Hepatocyte (in vitro differentiated cells): ENCODE measurements at regions not wholly inside any gene's neighbourhood (a gene's known extent, or its start where the extent isn't known, plus 50 kb on each side); places are given as distances from the start of the nearest gene placed in this dataset.

Experiments used
- DNase-seq: peaks from one replicate; pipeline ENCODE4 v3.0.0-alpha.2; 2016; ENCODE audit warnings: low spot score
- H2AFZ ChIP-seq: fragments of 200-600 bp; sonication (generic); 2 replicates; pipeline ENCODE4 v1.6.0; 2016; ENCODE audit warnings: antibody characterized with exemption, mild to moderate bottlenecking
- H3K27ac ChIP-seq: fragments of 200-600 bp; sonication (generic); 2 replicates; pipeline ENCODE4 v1.5.1; 2016; ENCODE audit warnings: mild to moderate bottlenecking
- H3K27me3 ChIP-seq: fragments of 200-600 bp; sonication (generic); 2 replicates; pipeline ENCODE4 v1.6.1; 2016
- H3K36me3 ChIP-seq: fragments of 200-600 bp; sonication (generic); replicated peaks from 2 replicates; pipeline ENCODE4 v1.5.1; 2016; ENCODE audit warnings: low read depth; ENCODE audit not compliant: insufficient read depth
- H3K4me1 ChIP-seq: fragments of 200-600 bp; sonication (generic); 2 replicates; pipeline ENCODE4 v1.5.1; 2016; ENCODE audit warnings: mild to moderate bottlenecking, moderate library complexity; ENCODE audit not compliant: insufficient read depth
- H3K4me2 ChIP-seq: fragments of 200-600 bp; sonication (generic); 2 replicates; pipeline ENCODE4 v1.6.0; 2016
- H3K4me3 ChIP-seq: fragments of 200-600 bp; sonication (generic); 2 replicates; pipeline ENCODE4 v1.5.1; 2016; ENCODE audit warnings: mild to moderate bottlenecking
- H3K79me2 ChIP-seq: fragments of 200-600 bp; sonication (generic); 2 replicates; pipeline ENCODE4 v1.6.0; 2017; ENCODE audit warnings: mild to moderate bottlenecking
- H3K9me2 ChIP-seq: fragments of 200-600 bp; sonication (generic); replicated peaks from 2 replicates; pipeline ENCODE4 v1.6.0; 2017; ENCODE audit warnings: mild to moderate bottlenecking; ENCODE audit not compliant: insufficient read depth
- H3K9me3 ChIP-seq: fragments of 200-600 bp; sonication (generic); 2 replicates; pipeline ENCODE4 v1.5.1; 2016; ENCODE audit warnings: low read depth, mild to moderate bottlenecking
- H4K20me1 ChIP-seq: fragments of 200-600 bp; sonication (generic); 2 replicates; pipeline ENCODE4 v1.6.0; 2016; ENCODE audit warnings: mild to moderate bottlenecking; ENCODE audit not compliant: insufficient read depth, poor library complexity, severe bottlenecking
- EZH2 ChIP-seq: fragments of 200-600 bp; sonication (generic); IDR thresholded peaks from 2 replicates; pipeline ENCODE4 v1.6.1; 2016; ENCODE audit warnings: antibody characterized with exemption, mild to moderate bottlenecking, borderline replicate concordance
- EZH2phosphoT487 ChIP-seq: fragments of 200-600 bp; sonication (generic); IDR thresholded peaks from one replicate; pipeline ENCODE4 v1.6.1; 2018; ENCODE audit warnings: antibody characterized with exemption, mild to moderate bottlenecking, low read depth, moderate library complexity; ENCODE audit not compliant: unreplicated experiment, severe bottlenecking
- WGBS: methylation state at CpG from one replicate; pipeline ENCODE4 v1.1.6; 2016; ENCODE audit warnings: low lambda C conversion rate; ENCODE audit errors: missing lambda C conversion rate; 5-methylcytosine and 5-hydroxymethylcytosine counted together
- TF ChIP-seq, protein P1 (sequence below): fragments of 200-600 bp; sonication (generic); IDR thresholded peaks from 2 replicates; pipeline ENCODE4 v1.5.1; 2016; ENCODE audit warnings: antibody characterized with exemption, mild to moderate bottlenecking; ENCODE audit not compliant: poor library complexity

DNA sequence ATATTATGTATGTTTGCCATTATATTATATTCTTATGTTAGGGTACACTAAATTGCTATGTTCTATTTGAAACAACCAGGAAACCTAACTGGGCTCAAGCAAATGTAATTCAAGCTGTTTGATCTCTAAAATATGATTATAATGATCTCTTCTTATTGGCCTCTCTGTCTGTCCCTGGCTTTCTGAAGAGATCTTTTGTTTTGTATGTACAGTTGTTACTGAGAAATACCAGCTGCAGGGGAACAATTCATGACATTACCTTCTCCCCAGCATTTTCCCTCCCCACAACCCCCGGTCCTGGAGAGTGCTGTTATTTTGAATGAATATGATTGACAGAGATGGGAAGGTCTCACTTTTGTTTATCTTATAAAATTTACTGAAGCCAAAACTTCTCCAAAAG is 54.8 kb upstream of the CD28 start:
- Histone ChIP-seq H3K9me3 (no peaks in the 10 kb centered on the region), H3K27me3 (no peaks in the 10 kb centered on the region), H3K4me2 (no peak overlapping the region), H3K9me2 (no peaks in the 10 kb centered on the region), H3K4me1 (peaks cover 38% of the 10 kb centered on the region), H3K79me2 (no peaks in the 10 kb centered on the region), H2AFZ (no peak overlapping the region), H3K4me3 (no peak overlapping the region), H3K36me3 (no peaks in the 10 kb centered on the region), H4K20me1 (no peaks in the 10 kb centered on the region), H3K27ac (peak overlapping the region; percentile 93)
- no peak for DNase-seq
- TF ChIP-seq, protein P1, sequence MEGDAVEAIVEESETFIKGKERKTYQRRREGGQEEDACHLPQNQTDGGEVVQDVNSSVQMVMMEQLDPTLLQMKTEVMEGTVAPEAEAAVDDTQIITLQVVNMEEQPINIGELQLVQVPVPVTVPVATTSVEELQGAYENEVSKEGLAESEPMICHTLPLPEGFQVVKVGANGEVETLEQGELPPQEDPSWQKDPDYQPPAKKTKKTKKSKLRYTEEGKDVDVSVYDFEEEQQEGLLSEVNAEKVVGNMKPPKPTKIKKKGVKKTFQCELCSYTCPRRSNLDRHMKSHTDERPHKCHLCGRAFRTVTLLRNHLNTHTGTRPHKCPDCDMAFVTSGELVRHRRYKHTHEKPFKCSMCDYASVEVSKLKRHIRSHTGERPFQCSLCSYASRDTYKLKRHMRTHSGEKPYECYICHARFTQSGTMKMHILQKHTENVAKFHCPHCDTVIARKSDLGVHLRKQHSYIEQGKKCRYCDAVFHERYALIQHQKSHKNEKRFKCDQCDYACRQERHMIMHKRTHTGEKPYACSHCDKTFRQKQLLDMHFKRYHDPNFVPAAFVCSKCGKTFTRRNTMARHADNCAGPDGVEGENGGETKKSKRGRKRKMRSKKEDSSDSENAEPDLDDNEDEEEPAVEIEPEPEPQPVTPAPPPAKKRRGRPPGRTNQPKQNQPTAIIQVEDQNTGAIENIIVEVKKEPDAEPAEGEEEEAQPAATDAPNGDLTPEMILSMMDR = no peak
- TF ChIP-seq EZH2 (no peak), EZH2phosphoT487 (no peak)
- 86% methylated on average over 1 of the region's 1 CpG for WGBS

DNA sequence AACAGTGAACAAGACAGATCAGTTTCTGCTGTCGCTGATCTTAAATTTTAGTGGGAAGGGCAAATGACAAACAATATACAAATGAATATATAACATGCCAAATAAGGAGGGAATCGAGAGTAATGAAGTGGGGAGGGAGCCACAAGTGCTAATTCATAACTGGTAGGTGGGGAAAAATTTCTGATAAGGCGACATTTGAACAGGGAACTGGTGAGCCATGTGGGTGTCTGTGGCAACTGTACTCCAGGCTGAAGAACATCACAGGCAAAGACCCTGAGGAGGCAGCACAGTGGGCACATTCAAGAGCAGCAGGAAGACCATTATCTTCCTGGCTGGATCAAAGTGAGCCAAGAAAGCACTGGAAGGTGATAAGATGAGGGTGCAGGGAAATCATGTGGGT is 51.6 kb upstream of the CD28 start:
- no peaks in the 10 kb centered on the region for H3K9me2 ChIP-seq
- DNase-seq = no peak
- no peaks in the 10 kb centered on the region for H3K9me3 ChIP-seq
- H3K36me3 ChIP-seq = no peaks in the 10 kb centered on the region
- no peaks in the 10 kb centered on the region for H3K27me3 ChIP-seq
- no peak overlapping the region for H3K4me3 ChIP-seq
- no peak overlapping the region for H3K27ac ChIP-seq
- H3K4me1 ChIP-seq = peaks cover 24% of the 10 kb centered on the region
- TF ChIP-seq, protein P1 = no peak
- TF ChIP-seq EZH2 = no peak
- TF ChIP-seq EZH2phosphoT487 = no peak
- no peaks in the 10 kb centered on the region for H3K79me2 ChIP-seq
- no peak overlapping the region for H3K4me2 ChIP-seq
- no peaks in the 10 kb centered on the region for H4K20me1 ChIP-seq
- H2AFZ ChIP-seq = no peak overlapping the region
- 98% methylated on average over 3 of the region's 3 CpGs for WGBS

DNA sequence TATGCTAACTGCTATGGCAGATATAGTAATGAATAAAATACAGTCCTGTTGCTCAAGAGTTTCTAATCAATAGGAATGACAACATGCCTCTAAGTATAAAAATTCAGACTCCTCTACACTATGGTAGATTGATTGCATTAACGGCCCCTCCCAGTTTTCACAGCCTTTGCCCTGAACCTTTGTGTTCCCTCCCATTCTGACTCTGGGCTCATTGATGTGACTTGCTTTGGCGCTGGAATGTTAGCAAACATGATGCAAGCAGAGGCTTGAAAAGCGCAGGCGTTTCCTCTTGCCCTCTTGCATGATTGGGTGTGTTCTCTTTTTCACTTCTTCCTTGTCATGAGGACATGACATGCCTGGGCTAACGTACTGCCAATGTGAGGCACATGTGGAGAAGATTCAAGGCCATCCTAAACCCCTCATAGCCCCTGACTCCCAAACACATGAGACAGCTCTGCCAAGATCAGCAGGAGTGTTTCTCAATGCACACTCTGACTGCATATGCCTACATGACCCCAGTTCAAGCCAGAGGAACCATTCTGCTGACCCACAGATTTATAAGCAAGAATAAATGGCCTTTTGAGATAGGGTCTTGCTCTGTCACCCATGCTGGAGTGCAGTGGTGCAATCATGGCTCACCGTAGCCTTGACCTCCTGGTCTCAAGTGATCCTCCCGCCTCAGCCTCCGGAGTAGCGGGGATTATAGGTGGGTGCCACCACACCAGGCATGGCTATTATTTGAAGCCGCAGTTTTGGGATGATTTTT is 49.7 kb upstream of the CD28 start:
- Histone ChIP-seq H3K4me2 (no peak overlapping the region), H3K27me3 (no peaks in the 10 kb centered on the region), H3K4me1 (peaks cover 10% of the 10 kb centered on the region), H3K27ac (peak overlapping the region; percentile 78), H2AFZ (no peak overlapping the region), H4K20me1 (no peaks in the 10 kb centered on the region), H3K79me2 (no peaks in the 10 kb centered on the region), H3K4me3 (no peak overlapping the region), H3K9me3 (no peaks in the 10 kb centered on the region), H3K36me3 (no peaks in the 10 kb centered on the region), H3K9me2 (no peaks in the 10 kb centered on the region)
- WGBS = 81% methylated on average over 10 of the region's 10 CpGs
- TF ChIP-seq EZH2 (no peak), EZH2phosphoT487 (no peak)
- TF ChIP-seq, protein P1 = no peak
- DNase-seq = peak; percentile 81
